HG03097 (cell line): ENCODE measurements at regions not wholly inside any gene's neighbourhood (a gene's known extent, or its start where the extent isn't known, plus 50 kb on each side); places are given as distances from the start of the nearest gene placed in this dataset.
"Not testable (repeated sequence)": the region's sequence is repeated elsewhere in the genome, so short reads cannot be mapped to it uniquely, and the experiment has no call there.

Experiments
- ATAC-seq: cut with Tn5 transposase; IDR thresholded peaks from one replicate; pipeline ENCODE4 v1.9.1; 2021; ENCODE audit not compliant: unreplicated experiment, low FRiP score

DNA sequence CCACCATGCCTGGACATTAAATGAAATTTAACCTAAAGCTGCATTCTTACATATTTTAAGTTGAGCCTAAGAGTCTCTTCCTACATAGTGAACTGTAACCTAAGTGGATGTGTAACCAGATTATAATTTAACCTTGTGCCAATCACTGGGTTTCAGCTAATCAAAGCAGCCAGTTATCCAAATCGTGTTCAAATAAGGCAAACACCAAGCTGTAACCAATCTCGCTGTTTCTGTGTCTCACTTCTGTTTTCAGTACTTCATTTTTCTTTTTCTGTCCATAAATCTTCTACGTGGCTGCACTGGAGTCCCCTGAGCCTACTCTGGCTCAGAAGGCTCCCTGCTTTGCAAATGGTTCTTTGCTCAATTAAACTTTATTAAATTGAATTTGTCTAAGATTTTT, 186.1 kb upstream of the CNTN6 start:
- ATAC-seq, result no peak

DNA sequence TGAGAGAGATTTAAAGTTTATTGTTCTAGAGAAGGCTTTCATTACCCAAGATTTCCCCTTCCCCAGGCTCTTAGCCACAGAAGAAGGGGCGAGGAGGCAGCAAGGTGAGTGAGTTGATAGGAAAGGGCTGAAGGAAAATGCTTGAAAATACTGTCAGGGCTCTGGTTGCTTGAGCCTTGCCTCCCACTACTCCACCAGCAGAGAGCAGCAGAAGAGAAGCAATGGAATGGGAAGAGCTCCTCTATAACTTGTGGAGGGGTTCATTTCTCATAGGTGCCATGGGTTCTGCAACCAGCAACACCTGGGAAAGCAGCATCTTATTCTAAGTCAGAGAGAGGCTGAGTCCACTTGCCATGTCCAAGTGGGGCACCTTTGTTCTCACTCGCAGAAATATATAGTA, 184.0 kb upstream of the CNTN6 start:
- no peak for ATAC-seq

DNA sequence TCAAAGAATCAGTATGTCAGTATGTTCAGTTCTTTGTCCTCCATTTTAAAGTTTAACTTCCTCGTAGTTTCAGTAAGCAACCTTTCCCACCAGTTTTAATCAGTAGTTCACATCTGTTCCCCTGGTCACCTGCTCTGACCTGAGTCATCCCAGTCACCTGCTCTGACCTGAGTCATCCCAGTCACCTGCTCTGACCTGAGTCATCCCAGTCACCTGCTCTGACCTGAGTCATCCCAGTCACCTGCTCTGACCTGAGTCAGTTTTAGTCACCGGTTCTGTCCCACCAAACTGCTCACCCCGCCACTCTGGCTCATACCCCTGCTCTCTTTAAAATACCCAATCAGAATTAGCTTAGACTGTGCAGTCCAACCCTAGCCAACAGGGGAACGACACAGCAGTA, 180.1 kb upstream of the CNTN6 start:
- ATAC-seq, result not testable (repeated sequence)

DNA sequence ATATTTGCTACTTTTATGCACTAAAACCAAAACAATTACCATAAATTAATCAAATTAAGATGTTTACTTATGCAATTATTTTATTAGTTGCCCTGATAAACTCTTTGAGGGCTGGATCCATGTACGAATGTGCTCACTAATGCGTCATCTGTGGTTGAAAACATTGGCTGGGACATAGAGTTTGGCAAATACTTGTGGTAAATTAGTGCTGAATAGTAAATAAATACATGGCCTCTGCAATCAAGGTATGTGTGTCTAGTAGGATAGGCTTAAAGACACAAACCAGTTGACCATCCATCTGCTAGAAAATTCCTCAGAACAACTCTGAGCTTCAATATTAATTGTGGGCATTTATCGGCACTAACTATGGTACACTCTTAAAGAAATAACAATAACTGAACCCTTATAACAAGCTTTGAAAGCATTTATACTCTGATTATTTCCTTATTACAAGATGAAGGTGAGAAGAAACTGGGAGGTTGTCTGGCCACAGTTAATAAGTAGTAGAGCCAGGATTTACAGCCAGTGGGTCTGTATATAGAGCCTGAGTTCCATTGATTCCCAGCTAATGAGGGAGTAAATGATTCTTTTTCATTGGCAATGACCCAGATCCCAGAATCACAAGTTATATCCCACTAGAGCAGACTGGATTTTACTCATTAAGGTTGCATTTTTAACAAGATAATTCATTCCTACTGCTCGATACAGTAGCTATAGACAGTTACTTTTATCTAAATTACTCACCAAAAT, 169.5 kb upstream of the CNTN6 start:
- ATAC-seq, result no peak

DNA sequence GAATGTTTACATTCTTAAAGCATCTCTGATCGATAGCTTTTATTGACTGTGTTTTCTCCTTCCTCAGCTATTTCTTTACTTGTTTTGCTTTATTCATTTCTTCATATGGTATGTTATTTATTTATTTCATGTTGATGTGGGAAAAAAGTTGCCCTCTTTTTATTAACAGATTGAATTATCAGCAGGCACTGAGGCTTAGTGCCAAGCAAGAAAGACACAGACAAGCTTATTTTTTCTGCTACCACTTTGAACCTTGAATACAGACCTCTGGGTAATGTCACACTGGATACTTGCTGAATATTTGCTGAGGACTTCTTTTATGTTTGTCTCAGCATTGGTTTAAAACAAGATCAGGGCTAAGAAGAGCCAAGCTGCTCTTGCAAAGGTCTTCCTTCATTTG, 162.0 kb upstream of the CNTN6 start:
- ATAC-seq, result no peak

DNA sequence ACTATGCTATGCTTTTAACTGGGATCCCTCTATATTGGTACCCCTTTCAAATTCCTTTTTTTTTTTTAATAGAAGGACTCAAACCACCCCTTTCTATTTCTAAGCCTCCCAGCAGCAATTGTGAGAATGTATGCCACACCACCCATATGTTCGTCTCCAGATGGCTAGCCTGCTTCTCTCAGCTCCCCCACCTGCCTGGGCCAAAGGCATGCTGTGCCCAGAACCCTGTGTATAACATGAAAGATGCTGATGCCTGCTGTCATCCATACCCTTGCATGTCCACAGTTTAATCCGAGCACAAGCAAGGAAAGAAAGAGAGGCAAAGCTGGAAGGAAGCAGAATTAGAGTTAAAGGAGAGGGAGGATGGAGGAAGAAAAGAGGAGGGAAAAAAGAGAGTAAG, 159.5 kb upstream of the CNTN6 start:
- no peak for ATAC-seq

DNA sequence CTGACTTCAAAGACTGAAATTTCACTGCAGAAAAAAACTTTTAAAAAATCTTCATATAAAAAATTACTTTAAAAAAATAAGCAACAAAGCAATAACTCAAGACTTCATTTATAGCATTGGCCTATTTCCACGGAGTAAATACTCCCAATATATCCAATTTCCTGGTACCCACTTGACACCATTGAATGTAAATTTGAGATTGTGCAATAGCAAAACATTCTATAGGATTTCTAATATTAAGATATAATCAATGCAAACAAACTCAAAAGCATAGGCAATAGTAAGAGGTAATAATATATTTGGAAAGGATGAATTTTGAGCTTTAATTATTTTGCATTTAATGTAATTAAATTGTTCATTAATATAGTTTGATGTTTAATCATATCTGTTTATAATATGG, 148.0 kb upstream of the CNTN6 start:
- ATAC-seq, result no peak

DNA sequence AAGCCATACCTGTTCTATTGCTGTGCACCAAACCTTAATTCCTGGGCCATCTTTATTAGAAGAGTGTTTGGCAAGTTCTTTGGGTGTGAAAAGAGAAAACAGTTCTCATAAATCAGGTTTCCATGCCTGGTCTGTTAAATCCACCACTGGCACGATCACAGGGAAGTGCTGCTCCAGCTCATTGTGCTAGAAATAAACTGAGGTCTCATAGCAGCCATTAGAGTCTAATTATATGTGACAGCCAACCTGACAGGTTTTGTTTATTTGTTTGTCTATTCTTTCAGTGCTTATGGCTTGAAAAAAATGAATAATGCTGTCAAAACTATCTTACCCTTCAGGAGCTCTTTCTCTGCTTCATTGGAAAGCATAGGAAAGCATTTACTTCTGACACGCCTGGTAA, 147.1 kb upstream of the CNTN6 start:
- ATAC-seq, result no peak

DNA sequence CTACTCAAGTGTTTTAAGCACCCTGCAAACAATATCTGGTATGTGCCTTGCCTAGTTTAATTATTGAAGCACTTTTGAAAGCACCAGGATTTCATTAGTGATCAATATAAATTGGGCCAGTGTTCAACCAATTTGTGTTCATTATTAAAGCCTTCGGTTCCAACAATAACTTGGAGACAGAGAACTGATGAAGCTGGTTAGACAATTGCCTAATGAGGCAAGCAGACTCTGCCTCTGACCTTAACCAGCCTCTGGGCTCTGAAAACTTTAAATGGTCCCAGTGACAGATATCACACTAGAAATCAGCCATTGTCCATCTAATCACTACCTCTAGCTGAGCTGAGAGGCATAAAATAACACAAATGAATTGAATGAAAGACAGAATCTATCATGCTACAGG, 139.9 kb upstream of the CNTN6 start:
- no peak for ATAC-seq

DNA sequence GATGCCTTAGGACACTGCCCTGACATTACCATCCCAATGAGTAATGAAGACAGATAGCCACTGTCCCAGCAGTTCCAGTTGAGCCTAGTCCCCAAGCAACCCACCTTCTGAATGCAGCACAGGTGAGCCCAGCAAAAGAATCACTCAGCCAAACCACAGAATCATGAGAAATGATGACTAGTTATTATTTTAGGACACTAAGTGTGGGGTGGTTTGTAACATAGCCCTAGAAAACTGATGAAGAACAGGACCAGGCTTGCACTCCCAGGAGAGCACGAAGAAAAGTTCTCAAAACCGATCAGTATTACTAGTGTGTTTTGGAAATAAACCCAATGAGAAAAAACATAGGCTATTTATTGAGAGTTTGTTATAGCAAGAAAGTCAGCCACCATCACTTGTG, 129.6 kb upstream of the CNTN6 start:
- ATAC-seq, result no peak

DNA sequence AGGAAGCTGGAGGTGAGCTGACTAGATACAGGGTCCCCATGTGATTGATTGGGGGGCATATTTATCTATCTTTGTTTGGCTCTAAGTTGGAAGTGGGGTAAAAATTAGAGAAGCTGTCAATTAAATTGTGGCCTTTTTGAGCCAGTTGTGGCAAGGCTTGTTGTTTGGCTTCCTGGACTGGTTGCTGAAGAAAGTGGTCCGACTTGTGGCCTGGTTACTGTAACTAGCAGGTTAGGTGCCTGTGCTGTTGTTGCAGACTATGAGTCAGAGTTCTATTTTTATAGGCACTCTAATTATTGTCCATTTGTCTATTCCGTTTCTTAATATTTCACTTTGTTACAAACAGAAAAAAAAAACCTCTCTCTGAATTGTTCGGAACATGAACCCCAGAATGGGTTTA, 129.1 kb upstream of the CNTN6 start:
- no peak for ATAC-seq

DNA sequence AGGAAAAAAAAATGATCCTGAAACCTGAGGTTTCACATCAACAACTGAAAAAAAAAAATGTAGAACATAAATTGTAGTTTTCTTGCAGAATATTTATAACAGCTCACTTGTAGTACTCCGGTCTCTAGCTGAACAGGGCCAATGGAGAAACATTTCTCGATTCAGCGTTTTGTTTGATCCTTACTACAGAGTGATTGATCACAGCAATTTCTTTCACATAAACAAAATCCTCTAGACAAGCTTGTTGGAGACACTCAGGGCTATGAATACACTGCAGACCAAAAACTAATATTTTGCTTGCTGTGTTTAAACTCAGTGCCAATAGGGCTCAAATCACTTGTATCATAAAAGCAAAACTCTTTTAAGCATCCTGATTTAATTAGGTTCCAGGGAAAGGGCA, 127.0 kb upstream of the CNTN6 start:
- ATAC-seq, result no peak

DNA sequence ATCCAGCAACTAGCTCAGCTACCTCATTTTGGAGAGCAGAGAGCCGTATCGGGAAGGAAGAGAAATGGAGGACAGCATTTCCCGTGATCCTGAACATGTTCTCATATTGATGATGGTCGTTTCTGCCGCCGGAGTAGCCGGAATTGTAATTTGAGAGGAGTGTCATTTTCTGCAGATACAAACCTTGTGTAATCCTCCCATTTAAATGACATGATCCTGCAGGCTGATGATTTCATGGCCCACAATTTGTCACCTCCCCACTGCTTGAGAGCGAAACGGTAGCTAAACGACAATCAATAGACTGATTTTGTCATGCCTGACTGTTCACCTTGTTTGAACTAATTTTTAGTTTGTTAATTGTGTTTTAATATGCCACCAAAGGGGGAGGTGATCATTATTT, 126.5 kb upstream of the CNTN6 start:
- ATAC-seq, result no peak

DNA sequence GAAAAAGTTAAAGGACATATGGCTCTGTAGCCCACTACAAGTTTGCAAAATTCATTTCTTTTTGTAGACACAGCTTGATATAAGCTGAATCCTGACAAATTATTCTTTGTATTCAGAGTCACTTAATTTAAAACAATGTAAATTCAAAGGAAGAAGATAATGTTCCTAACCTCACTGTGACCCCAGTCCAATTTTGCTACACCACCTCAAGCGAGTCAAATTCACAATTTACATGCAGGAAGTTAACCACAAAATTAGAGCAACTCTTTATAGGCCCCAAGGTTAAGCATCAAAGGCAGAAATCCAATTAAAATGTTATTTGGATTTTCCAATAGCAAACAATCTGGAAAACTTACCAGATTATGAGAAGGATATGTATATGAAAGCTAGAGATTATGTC, 119.5 kb upstream of the CNTN6 start:
- ATAC-seq, result no peak

DNA sequence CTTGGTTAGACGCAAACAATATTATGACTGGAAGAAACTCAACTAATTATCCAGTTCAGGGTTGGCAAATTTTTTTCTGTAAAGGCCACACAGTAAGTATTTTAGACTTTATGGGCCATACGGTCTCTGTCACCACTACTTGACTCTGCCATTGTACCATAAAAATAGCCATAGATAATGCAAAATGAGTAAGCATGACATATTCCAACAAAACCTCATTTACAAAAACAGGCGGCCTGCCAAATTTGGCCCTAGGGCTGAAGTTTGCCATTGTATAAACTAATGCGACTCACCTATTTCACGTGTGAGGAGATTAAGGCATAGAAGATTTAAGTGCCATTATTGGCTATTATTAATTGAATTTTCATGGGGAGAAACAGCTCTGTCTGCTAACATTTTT, 116.8 kb upstream of the CNTN6 start:
- no peak for ATAC-seq

DNA sequence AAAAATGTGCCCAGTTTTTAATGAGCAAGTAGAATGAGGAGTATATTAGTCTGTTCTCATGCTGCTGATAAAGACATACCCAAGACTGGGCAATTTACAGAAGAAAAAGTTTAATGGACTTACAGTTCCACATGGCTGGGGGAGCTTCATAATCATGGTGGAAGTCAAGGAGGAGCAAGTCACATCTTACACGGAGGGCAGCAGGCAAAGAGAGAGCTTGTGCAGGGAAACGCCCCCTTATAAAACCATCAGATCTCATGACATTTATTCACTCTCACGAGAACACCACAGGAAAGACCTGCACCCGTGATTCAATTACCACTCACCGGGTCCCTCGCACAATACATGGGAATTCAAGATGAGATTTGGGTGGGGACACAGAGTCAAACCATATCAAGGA, 111.7 kb upstream of the CNTN6 start:
- ATAC-seq, result no peak

DNA sequence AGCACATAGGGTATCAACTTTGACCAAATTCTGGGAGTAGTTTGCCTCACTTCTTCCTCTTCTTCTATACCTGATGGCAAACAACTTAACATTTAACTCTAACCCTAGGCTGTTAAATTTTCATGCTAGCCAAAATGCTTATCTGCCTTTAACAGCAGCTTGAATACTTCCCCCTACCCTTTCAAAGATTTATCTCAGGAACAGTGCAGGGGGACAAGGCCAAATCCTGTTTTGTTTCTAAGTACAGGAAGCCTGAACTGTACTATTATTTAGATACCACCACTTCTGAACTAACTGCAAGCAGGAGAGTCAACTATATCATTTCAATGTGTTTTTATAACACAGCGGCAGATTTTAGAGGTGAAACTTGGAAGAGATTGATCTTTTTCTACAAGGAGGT, 104.0 kb upstream of the CNTN6 start:
- no peak for ATAC-seq

DNA sequence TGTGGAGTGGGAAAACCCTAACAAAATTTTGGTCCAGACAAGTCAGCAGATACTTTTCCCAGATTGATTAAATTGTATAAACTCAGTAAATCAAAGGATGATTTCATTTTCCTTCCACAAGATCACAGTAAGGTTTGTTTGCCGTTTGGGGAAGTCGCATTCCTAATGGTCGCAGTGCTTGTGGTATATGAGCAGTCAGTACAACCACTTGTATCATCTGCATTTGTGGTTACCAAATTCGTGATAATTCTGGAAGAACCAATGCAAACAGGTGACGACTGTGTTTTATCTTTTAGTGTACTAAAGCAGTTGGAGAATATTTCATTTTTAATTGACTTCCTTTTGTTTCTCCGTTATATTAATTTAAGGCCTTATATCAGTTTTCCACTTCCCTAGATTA, 100.0 kb upstream of the CNTN6 start:
- no peak for ATAC-seq

DNA sequence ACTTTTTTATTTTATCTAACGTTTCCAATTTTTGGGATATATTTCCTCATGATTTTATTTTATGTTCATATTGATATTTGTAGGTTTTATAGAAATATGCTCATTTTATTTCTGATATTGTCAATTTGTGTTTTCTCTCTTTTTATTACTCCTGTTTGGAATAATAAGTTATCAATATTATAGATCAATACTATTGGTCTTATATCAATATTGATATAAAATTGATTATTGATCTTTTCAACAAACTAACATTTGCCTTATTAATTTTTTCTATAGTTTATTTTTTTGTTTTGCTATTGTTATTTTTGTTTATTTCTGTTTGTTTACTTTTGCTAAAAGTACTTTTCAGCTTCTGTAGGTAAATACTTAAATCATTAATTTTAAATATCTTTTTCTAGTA, 90.8 kb upstream of the CNTN6 start:
- no peak for ATAC-seq

DNA sequence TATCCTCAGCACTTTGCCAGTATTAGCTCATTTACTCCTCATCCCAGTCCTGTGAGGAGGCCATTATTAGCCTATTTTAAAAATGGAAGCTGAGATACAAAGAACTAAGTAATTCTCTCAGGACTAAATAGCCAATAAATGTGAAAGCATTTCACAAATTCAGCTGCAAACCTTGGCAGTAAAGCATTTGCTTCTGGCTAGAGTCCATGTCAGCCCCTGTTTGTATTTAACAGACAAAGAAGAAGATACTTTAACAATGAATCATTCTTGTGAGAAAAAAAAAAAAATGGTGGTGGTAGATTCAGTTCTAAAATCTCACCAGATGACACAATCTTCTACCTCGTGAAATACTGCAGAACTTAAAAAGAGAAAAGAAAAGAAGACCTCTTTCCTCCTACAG, 85.0 kb upstream of the CNTN6 start:
- no peak for ATAC-seq

DNA sequence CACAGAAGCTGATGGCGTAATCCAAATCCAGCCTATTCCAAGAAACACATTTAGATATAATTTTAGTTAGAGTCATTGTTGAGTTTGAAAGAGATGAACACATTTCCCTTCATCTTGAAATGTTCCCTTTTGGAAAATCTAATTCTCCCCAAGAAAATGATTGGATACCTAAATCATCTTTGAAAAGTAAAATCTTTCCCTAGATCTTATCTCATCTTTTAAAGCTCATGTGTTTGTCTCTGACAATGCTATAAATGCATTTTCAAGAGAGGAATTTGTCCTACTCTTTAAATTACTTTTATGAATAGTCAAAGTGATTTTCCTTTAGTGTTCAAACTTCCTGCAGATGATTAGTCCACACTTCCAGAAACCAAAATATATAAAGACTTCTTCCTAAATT, 82.6 kb upstream of the CNTN6 start:
- no peak for ATAC-seq

DNA sequence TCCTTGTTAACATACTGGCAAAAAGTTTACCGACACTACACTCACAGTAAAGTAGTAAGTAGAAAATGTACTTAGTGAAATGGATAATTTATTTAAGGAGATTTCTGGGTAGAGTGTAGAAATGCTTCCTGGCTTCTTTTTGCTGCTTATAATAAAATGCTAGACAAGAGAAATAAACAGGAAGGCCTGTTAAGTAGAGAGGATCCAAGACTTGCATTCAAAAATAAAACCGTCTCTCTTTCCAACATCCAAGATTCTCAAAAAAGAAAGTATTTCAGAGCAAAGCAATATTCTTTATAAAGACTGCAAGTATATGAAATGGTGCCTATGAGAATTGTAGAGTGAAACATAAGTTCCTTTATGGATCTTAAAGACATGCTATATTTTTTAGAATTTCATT, 77.0 kb upstream of the CNTN6 start:
- no peak for ATAC-seq

DNA sequence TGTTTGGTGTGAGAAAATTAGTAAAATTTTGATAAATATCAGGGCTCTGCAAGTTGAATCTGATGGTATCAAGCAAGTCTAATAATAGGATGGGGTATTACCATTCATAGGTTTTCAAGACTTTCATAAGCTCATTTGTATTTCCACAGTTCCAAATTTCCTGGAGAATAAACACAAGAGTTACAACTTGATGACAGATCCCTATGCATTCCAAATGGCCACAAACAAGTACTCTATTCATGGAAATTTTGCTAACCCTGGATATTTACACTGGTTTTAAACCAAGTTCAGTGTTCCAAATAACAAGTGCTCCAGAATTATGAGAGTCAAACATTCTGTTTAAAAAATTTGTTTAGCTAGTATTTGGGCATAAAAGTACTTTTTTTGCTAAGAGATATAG, 75.0 kb upstream of the CNTN6 start:
- no peak for ATAC-seq
